Spleen (tissue), 11 donors: ENCODE measurements at regions not wholly inside any gene's neighbourhood (a gene's known extent, or its start where the extent isn't known, plus 50 kb on each side); places are given as distances from the start of the nearest gene placed in this dataset.
"Not testable (repeated sequence)": the region's sequence is repeated elsewhere in the genome, so short reads cannot be mapped to it uniquely, and the experiment has no call there.

Experiments
- DNase-seq: peaks from one replicate; pipeline ENCODE4 v3.0.0-alpha.2; 2020
- H3K27ac ChIP-seq, 8 donors: fragments of 200-600 bp; sonication (generic) in 7 of 8; 1 replicate in 4 of 8; 2 replicates in 4 of 8; pipeline versions ENCODE4 v1.5.0 to v1.8.0; 2016 to 2021; ENCODE audit warnings: inconsistent platforms in 4 of 8, mild to moderate bottlenecking in 4 of 8, moderate library complexity in 1 of 8
- H3K27me3 ChIP-seq, 7 donors: fragments of 200-600 bp; sonication (generic) in 6 of 7; replicated peaks in 1 of 7; 1 replicate in 4 of 7; 2 replicates in 3 of 7; pipeline versions ENCODE4 v1.5.0 to v1.8.0; 2016 to 2021; ENCODE audit warnings: inconsistent platforms in 3 of 7, mild to moderate bottlenecking in 1 of 7
- H3K36me3 ChIP-seq, 6 donors: fragments of 200-600 bp; sonication (generic) in 5 of 6; 1 replicate in 4 of 6; 2 replicates in 2 of 6; pipeline versions ENCODE4 v1.5.0 to v1.8.0; 2016 to 2021; ENCODE audit warnings: inconsistent platforms in 2 of 6
- H3K4me1 ChIP-seq, 6 donors: fragments of 200-600 bp; sonication (generic) in 5 of 6; 1 replicate in 3 of 6; 2 replicates in 3 of 6; pipeline versions ENCODE4 v1.5.0 to v1.8.0; 2016 to 2021; ENCODE audit warnings: inconsistent platforms in 3 of 6
- H3K4me3 ChIP-seq, 8 donors: fragments of 200-600 bp; sonication (generic) in 7 of 8; 1 replicate in 4 of 8; 2 replicates in 4 of 8; pipeline versions ENCODE4 v1.5.0 to v1.8.0; 2016 to 2021; ENCODE audit warnings: inconsistent platforms in 4 of 8, mild to moderate bottlenecking in 4 of 8, moderate library complexity in 2 of 8
- H3K9me3 ChIP-seq, 8 donors: fragments of 200-600 bp; sonication (generic) in 7 of 8; 1 replicate in 4 of 8; 2 replicates in 4 of 8; pipeline versions ENCODE4 v1.5.0 to v1.8.0; 2016 to 2021; ENCODE audit warnings: inconsistent platforms in 4 of 8
- CTCF ChIP-seq, 11 experiments: fragments of 200-600 bp in 7 of 11; fragments of 450-650 bp in 4 of 11; sonication (generic) in 4 of 11; IDR thresholded peaks in 8 of 11; conservative IDR thresholded peaks in 3 of 11; 1 replicate in 7 of 11; 2 replicates in 4 of 11; pipeline versions ENCODE4 v1.4.0 to v1.8.0; 2016 to 2021; ENCODE audit warnings: antibody characterized with exemption in 11 of 11, inconsistent platforms in 4 of 11, mild to moderate bottlenecking in 1 of 11
- POLR2A ChIP-seq, 3 donors: fragments of 450-650 bp; IDR thresholded peaks; one replicate each; pipeline ENCODE4 v1.5.1; 2017; ENCODE audit warnings: antibody characterized with exemption in 3 of 3, mild to moderate bottlenecking in 1 of 3
- POLR2AphosphoS5 ChIP-seq, 3 donors: sonication (generic); formaldehyde crosslinking; IDR thresholded peaks; one replicate each; pipeline ENCODE4 v1.5.1; 2017; ENCODE audit warnings: antibody characterized with exemption in 3 of 3
- WGBS, 5 donors: extraction: QIAGEN DNeasy Blood & Tissue Kit in 3 of 5; methylation state at CpG; one replicate each; pipeline versions ENCODE4 v1.1.5 to v1.1.7; 2013 to 2018; 5-methylcytosine and 5-hydroxymethylcytosine counted together
- intact Hi-C: fragments of 100-400 bp; cut with DNase I; formaldehyde crosslinking; loops from one replicate; pipeline ENCODE4 v1.15.0; 2023; ENCODE audit warnings: low total_unique reads
- donor health status: healthy with polysubstance abuse.
- donor health status: DM: no; HTN: no; CAD: no; lungs with moderate emphysema.
- donor health status: DM: no; HTN: no; CAD: no.
- donor health status: Bipolar disorder and iron deficiency.
- donor health status: healthy.
- donor health status: DM: no; HTN: no; CAD: no.
- donor health status: DM: yes; HTN: yes; CAD: no.

DNA sequence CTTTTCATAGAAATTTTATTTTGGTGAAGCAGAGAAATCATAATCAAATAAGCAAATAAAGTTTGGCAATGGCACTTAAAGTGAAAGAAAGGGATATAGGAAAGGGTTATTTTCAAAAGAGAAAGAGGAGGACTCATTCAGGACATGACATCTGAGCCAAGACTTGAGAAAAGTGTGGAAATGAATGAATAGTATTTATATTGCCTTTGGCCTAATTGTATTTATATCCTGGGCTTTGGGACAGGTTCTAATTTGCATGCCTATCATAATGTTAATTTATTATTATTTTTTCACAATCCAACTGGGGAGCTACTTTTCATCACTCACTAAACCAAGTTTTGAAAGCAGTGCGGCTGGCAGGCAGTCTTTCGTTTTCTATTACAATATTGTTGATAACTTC, 376.8 kb downstream of the HGF start:
- no peak for TF ChIP-seq CTCF (IDR thresholded peaks at IDR 0.05 in 8 of 11, conservative IDR thresholded peaks at IDR 0.05 in 3 of 11)
- TF ChIP-seq POLR2A (IDR thresholded peaks at IDR 0.05): no peak
- no peak for TF ChIP-seq POLR2AphosphoS5 (IDR thresholded peaks at IDR 0.05)
- Histone ChIP-seq H3K4me1 (no peaks in the 10 kb centered on the region), H3K4me3 (no peak overlapping the region), H3K9me3 (no peaks in the 10 kb centered on the region), H3K36me3 (no peaks in the 10 kb centered on the region), H3K27me3 (no peaks in the 10 kb centered on the region), H3K27ac (no peak overlapping the region)
- no peak for DNase-seq
- intact Hi-C loops: no loop called here
- WGBS, 5 donors: 90 to 94% (median 93%) methylated on average over 2 of the region's 2 CpGs

DNA sequence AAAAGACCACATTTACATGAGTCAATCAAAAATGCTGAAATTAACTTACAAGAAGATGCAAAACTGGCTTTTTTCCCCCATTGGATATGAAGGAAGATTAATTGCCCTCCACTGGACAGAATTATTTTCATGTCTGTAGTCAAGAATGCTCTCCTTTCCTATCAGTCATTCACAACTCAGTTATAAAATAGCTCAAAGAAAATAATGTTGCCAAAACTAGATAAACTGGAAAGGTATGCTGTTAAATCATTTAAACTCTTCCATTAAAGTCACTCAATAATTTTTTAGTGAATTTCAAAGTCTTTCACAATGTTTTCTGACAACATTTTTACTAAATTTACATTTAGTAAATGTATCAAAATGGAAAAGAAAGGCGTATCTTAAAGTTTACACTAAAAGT, 384.5 kb downstream of the HGF start:
- TF ChIP-seq POLR2AphosphoS5 (IDR thresholded peaks at IDR 0.05) (no peak), CTCF (IDR thresholded peaks at IDR 0.05 in 8 of 11, conservative IDR thresholded peaks at IDR 0.05 in 3 of 11) (no peak), POLR2A (IDR thresholded peaks at IDR 0.05) (no peak)
- Histone ChIP-seq H3K4me3 (no peak overlapping the region), H3K27me3 (no peaks in the 10 kb centered on the region), H3K4me1 (no peaks in the 10 kb centered on the region), H3K36me3 (no peaks in the 10 kb centered on the region), H3K9me3 (no peaks in the 10 kb centered on the region), H3K27ac (no peak overlapping the region)
- WGBS, 5 donors: 74 to 92% (median 88%) methylated on average over 1 of the region's 1 CpG
- DNase-seq: no peak
- intact Hi-C loops: no loop called here

- no peaks in the 10 kb centered on the region for H3K27me3 ChIP-seq
- TF ChIP-seq CTCF (IDR thresholded peaks at IDR 0.05 in 8 of 11, conservative IDR thresholded peaks at IDR 0.05 in 3 of 11) (no peak), POLR2AphosphoS5 (IDR thresholded peaks at IDR 0.05) (no peak), POLR2A (IDR thresholded peaks at IDR 0.05) (no peak)
- no peak for DNase-seq
- no peak overlapping the region for H3K4me3 ChIP-seq
- no peaks in the 10 kb centered on the region for H3K36me3 ChIP-seq
- 62 to 83% (median 72%) methylated on average over 2 of the region's 2 CpGs for WGBS, 5 donors
- intact Hi-C loops: no loop called here
- H3K9me3 ChIP-seq: no peaks in the 10 kb centered on the region
- no peak overlapping the region for H3K27ac ChIP-seq
- H3K4me1 ChIP-seq: no peaks in the 10 kb centered on the region
These were observed 386.0 kb downstream of the HGF start for GRCh38 chr7:81383846-81384245.

DNA sequence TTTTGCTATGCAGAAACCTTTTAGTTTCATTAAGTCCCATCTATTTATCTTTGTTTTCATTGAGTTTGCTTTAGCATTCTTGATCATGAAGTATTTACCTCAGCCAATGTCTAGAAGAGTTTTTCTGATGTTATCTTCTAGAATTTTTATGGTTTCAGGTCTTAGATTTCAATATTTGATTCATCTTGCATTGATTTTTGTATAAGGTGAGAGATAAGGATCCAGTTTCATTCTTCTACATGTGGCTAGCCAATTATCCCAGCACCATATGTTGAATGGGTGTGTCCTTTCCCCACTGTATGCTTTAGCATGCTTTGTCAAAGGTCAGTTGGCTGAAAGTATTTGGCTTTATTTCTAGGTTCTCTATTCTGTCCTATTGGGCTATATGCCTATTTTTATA, 395.2 kb downstream of the HGF start:
- H3K27ac ChIP-seq, H3K27me3 ChIP-seq, DNase-seq, H3K36me3 ChIP-seq, H3K9me3 ChIP-seq, H3K4me1 ChIP-seq, H3K4me3 ChIP-seq, intact Hi-C loops: not testable (repeated sequence)

GRCh38 chr7:81370822-81371221, 399.0 kb downstream of the HGF start:
- no peak overlapping the region for H3K27ac ChIP-seq

More at GRCh38 chr7:81370822-81371221, 399.0 kb downstream of the HGF start:
- DNase-seq: no peak
- H3K27me3 ChIP-seq: no peaks in the 10 kb centered on the region
- no peak for TF ChIP-seq POLR2A (IDR thresholded peaks at IDR 0.05)
- WGBS, 5 donors: 61 to 81% (median 72%) methylated on average over 1 of the region's 1 CpG
- H3K36me3 ChIP-seq: no peaks in the 10 kb centered on the region
- no peaks in the 10 kb centered on the region for H3K9me3 ChIP-seq
- H3K4me3 ChIP-seq: no peak overlapping the region
- H3K4me1 ChIP-seq: no peaks in the 10 kb centered on the region
- intact Hi-C loops: no loop called here
